Hepatocyte (in vitro differentiated cells): ENCODE measurements at regions not wholly inside any gene's neighbourhood (a gene's known extent, or its start where the extent isn't known, plus 50 kb on each side); places are given as distances from the start of the nearest gene placed in this dataset.

Experiments
- CTCF ChIP-seq: fragments of 200-600 bp; sonication (generic); IDR thresholded peaks from 2 replicates; pipeline ENCODE4 v1.5.1; 2016; ENCODE audit warnings: antibody characterized with exemption, mild to moderate bottlenecking; ENCODE audit not compliant: poor library complexity
- EZH2 ChIP-seq: fragments of 200-600 bp; sonication (generic); IDR thresholded peaks from 2 replicates; pipeline ENCODE4 v1.6.1; 2016; ENCODE audit warnings: antibody characterized with exemption, mild to moderate bottlenecking, borderline replicate concordance

- TF ChIP-seq CTCF (no peak), EZH2 (no peak)
Observed at GRCh38 chr2:234666911-234667310, 170.0 kb upstream of the ARL4C start.
